CD4-positive, alpha-beta T cell treated with Interleukin-4 for 4 hours (primary cell): ENCODE measurements at regions not wholly inside any gene's neighbourhood (a gene's known extent, or its start where the extent isn't known, plus 50 kb on each side); places are given as distances from the start of the nearest gene placed in this dataset.

Experiments used
- DNase-seq: peaks from one replicate; pipeline ENCODE4 v3.0.0-alpha.2; 2020

DNA sequence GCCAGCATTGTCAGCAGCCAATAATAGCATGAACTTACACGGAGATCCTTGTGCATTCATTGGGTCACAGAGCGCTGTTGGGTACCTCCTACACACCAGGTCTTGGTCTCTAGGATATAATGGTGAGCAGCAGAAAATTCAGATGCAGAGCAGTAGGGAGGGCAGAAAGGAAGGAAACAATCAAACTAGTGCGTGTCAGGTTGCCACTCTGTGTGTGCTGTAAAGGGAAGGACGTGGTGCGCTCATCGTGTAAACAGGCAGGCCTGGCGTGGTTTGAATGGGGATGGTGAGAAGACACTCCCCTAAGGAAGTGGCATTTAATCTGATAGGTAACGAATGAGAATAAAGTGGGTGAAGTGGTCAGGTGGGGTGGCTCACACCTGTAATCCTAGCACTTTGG lies 336.4 kb downstream of the CDH26 start:
- DNase-seq = no peak

DNA sequence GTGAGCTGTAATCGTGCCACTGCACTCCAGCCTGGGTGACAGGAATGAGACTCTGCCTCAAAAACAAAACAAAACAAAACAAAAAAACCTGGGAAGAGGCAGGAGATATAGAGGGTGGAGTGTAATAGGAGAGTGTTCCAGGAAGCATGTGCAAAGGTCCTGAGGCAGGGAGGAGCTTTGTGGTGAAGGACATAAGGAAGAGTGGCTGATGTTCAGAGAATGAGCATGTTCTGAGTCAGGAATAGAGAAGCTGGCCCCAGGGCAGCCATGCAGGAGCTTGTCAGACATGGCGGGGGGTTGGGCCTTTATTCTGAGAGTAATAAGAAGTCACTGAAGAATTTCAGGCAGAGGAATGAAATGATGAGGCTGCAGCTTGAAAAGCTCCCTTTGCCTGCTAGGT lies 337.0 kb downstream of the CDH26 start:
- DNase-seq = no peak

DNA sequence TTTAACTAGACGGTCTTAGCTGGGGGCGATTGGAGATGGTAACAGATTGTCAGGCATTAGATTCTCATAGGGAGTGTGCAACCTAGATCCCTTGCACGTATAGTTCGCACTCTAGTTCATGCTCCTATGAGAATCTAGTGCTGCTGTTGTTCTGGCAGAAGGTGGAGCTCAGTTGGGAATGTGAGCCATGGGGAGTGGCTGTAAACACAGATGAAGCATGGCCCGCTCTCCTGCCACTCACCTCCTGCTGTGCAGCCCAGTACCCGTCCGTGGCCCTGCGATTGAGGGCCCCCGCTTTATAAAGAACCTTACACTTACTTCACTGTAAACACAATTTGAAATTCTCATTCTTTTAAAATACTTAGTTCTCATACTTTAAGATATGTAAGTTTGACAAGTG lies 339.4 kb downstream of the CDH26 start:
- DNase-seq = no peak

DNA sequence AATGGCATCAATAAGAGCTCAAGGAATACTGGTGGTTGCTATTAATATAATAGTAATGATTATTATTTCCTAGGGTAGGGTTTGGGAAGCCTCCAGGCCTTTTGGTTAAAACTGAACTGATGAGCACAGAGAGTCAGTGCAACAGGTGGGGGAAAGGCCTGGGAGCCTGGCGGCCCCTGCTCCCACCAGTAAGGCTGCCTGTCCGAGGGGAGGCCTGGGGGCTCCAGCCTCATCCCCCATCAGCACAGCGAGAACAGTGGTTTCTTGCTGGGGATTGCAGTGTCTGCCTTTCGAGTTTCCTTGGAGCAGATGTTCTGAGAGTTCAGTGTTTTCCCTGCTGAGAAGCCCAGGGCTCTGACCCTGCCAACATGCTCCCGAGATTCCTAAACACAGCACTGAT lies 340.4 kb downstream of the CDH26 start:
- no peak for DNase-seq

DNA sequence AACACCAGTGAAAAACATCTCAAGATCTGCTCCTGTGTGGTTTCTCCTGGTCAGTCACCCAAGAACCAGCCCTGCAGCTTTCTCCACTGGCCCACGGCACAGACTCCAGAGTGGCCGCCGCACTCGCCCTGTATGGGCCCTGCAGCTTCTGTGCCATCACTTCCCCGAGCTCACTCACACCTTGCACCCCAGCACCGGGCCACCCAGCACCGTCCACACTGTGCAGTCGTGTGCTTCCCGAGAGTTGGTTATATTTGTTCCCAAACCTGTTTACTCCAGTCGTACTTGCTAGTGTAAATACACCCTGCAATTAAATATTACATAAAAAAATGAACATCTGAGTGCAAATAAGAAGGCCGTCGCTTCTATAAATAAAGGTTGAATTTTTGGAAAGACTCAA lies 341.7 kb downstream of the CDH26 start:
- no peak for DNase-seq

DNA sequence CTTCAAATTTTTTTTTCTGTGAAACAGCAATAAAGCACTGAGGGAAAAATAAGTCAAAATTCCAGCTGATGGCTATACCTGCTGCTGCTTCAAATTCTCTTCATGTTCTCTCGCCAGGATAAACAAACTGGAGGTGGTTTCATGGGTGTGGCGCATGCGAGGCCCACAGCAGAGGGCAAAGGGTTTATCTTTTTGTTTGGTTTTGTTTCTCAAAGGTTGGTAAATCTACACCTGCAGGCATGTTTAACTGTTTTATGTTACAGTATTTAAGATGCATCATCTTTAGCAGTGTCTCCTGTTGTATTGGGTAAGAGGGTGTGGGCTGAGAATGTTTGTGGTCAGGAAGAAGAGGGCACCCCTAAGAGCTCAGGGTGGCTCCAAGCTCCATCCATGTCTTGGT lies 342.2 kb downstream of the CDH26 start:
- no peak for DNase-seq

DNA sequence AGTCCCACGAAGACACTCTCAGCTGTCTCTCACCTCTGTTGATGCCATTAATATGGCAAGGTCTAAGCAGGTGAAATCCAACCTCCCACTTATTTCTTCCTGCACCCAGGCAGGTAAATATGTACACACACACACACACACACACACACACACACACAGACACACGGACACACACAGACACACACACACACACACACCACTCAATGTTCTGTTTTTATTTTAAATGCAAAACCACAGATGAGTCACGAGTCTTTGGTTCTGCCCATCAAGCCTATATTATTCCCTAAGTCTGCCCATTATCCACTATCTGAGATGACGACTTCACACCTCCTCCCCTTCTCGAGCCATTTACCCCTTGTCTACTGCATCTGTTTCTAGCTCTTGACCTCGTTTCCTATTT lies 344.7 kb downstream of the CDH26 start:
- no peak for DNase-seq

DNA sequence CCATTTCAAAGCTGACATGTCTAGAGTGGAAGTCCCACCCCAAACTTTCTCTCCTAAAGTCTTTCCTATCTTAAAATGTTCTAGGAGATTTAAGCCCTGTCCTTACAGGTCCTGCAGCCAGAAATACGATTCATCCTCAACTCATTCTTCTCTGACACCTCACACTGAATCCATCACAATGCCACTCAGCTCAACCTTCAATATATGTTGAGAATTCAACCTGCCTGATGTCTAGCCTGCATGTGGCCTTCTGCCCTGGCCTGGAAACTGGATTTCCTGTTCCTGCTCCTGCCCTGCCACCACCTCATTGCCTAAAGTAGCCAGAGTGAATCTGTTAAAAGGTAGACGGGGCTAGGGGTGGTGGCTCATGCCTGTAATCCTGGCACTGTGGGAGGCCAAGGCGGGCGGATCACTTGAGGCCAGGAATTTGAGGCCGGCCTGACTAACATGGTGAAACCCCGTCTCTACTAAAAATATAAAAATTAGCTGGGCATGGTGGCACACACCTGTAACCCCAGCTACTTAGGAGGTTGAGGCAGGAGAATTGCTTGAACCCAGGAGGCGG lies 345.9 kb downstream of the CDH26 start:
- no peak for DNase-seq

DNA sequence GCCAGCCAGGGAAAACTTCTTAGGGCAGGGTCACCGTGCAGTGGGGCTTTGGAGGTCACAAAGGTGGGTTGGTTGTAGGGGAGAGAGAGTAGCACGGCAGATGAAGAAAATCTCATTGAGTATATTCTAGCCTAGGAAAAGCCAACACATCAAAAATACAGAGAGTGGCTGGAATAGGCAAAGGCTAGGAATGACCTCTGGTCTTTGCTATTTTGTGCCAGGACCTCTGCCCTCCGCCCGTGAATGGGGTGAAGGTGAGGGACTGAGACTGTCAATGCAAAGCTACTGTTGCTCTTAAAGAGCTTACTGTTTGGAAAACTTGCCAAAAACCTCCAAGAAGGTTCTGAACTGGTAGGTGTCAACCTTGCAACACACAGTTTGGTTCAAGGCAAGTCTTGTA lies 346.7 kb downstream of the CDH26 start:
- DNase-seq = no peak

DNA sequence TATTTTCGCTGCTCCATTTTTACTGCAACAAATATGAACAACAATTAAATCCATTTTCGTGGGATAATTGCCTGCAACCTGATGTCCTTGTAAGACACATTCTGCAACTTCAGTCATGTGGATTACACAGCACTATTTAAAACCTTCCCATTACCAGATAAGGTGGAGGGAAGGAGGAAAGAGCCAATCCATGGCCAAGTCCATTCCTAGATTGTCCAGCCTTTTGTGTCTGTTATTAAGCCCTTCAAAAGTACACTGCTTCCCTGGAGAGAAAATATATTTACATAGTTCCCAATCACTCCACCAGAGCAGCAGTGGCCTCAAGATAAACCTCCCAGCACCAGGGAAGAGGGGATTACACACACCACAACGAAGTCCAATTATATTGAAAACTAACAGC lies 347.9 kb downstream of the CDH26 start:
- no peak for DNase-seq

DNA sequence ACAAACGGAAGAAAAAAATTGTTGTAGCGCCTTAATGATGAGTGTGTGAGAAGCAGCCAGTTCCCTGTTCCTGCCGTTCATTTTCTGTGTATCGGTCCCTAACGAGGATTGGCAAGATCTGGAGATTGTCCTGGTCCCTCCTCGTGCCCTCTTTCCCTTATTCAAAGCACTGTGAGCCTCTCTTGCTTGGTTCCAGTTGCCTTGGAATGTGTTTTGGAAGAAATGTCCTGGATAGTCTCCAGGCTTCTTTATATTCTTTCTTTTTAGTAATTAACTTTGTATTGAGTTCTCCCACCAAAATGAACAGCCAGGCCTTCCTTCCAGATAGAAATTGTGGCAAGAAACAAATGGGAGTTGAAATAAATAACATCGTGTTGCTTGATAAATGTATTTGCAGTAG lies 348.3 kb downstream of the CDH26 start:
- no peak for DNase-seq

DNA sequence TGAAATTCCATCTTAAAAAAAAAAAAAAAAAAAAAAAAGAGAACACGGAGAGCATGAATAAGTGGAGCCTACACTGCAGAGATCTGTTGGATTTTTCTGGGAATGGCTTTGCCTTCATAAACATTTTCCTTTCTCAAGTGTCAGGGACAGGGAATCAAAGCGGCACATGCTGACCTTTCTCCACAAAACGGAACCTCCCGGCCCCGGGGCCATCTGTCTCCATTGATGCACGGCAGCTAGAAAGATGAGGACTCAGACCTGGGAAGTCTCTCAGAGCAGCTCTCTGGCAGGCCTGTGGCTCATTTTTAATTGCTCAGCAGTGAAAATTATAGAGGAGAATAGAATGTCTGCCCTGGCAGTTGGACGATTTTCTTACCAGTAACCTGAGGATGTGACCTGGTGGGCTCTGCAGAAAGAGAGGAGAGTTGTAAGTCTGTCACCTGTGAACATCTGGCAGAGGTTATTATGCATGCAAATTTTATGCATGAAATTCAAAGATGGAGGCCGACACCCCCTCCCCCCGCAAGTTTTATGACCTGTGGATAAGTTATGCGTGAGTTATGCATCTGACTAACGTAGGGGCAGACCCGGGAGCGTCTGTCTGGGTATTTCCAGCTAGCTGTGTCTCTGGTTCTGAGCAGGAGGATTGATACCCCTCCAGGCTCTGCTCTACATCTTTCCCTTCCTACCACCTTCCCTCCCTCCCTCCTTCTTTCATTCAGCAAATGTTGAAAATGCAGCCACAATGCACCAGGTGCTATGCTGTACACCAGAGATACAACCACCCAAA lies 352.5 kb downstream of the CDH26 start:
- DNase-seq = no peak

DNA sequence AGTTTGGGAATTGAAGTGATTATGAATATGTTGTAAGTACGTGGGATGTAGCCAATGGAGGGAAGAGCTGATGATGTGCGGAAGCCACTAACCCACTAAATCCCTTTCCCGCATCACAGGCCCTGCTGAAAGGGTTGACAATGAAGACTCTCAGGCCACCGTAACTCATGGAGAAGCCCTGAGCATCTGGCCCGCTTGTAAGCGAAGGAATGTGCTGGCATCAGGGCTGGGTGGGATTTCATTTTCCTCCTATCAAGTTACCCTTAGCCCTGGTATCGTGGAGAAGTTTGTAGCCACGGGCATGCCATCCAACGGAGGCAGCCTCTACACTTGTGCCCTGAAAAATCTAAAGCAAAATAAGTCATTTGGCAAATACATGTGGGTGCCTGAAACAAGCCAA lies 355.0 kb downstream of the CDH26 start:
- no peak for DNase-seq

DNA sequence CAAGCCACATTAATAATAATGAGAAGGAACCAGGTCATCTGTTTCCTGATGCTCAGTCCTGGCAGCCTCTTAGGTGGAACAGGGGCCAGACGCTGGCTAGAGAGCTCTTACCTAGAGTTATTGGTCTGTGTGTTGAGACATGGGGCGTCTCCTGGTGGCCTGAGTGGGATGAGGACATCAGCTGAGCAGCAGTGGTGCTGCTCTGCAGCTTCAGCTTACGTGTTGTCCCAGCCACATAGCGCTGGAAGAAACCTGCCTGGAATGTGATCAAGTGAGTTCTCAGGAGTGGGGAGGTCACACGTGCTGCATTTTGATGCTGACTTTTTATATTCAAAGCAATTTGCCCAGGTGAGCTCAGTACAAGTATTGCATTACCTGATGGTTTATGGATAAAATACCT lies 355.4 kb downstream of the CDH26 start:
- no peak for DNase-seq

DNA sequence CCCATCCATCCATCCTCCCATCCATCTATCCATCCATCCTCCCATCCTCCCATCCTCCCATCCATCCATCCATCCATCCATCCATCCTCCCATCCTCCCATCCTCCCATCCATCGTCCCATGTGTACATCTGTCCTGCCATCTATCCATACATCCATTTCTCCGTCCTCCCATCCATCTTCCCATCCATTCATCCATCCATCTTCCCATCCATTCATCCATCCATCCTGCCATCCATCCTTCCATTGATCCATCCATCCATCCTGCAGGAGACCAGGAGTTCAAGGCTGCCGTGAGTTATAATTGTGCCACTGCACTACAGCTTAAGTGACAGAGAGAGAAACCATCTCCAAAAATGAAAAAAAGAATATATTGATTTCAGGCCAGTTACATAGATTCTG lies 356.5 kb downstream of the CDH26 start:
- DNase-seq = no peak

DNA sequence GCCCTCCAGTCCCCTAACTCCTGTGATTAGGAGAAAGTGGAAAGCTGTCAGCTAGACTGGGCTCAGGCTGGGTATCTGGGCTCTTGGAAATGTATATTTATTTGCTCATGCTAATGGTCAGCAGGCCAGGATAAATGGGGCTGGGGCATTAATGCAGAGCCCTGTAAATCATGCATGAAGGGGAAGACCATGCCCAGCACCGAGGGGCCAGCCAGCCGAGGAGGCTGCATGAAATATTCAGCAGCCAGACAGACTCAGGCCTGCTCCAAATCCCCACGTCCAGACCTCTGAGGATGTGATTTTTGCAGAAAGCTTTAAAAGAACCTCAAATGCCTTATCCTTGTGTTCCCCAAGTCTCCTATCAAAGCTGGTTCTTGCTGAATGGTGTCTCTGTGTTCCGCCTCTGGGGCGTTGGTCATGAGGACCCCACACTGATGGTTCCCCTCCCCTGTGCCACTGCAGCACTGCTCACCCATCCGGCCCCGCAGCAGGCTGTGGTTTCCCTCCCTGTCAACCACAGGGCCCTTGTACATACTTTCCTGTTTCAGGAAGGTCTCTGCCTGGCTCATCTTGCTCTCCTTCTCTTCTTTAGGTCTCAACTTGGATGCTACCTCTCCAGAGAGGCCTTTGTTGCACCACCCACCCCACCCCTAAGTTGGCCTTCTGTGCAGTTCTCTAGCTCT lies 358.4 kb downstream of the CDH26 start:
- no peak for DNase-seq

DNA sequence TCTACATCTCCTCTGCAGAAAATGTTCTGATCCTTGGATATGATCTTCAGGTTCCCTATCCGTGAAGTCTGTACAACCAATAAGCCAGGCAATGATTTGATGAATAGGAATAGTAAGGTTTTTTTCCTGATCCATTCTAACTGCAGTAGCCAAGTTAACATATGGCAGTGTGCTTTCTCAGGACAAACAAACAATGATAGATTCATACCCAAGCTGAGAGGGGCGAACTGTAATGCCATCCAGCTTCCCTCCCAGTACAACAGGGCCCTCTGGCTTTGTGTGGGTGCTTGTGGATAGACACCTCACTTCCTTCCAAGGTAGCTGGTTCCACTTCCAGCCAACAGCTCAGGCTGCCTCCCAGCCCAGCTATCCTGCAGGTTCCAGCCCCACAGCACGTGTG lies 359.2 kb downstream of the CDH26 start:
- no peak for DNase-seq

DNA sequence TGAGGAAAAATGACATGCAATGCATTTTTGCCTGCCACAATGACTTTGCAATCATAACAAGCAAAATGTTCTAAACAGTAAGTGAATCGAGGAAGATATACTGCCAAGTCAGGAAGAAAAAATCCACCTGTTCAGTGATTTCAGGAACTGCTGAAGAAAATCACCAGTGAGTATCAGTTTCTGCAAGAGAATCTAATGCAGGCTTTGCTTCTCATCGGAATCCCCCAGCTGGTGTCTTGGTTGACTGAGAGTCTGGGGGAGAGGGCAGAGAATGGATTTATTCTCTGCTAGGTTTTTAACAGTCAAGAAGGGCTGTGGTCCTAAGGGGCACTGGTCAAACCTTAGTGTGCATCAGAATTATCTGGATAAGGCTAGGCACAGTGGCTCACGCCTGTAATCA lies 363.4 kb downstream of the CDH26 start:
- DNase-seq = no peak

DNA sequence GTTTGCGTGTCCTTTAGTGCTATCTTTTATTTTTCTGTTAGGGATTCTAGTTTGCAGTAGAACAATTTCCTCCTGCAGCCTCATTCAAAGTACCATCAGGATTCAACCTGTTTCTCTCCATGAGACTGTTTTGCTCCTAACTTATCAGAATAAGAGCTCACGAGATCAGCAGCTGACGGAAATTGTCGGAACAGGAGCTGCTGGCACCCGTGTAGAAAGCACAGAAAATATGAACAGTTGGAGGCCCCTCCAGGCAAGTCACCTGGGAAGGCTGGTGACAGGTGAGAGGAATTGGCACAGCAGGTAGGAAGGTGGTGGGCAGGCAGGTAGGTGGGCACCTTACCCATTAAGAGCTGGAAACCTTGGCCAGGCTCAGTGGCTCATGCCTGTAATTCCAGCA lies 368.6 kb downstream of the CDH26 start:
- no peak for DNase-seq

DNA sequence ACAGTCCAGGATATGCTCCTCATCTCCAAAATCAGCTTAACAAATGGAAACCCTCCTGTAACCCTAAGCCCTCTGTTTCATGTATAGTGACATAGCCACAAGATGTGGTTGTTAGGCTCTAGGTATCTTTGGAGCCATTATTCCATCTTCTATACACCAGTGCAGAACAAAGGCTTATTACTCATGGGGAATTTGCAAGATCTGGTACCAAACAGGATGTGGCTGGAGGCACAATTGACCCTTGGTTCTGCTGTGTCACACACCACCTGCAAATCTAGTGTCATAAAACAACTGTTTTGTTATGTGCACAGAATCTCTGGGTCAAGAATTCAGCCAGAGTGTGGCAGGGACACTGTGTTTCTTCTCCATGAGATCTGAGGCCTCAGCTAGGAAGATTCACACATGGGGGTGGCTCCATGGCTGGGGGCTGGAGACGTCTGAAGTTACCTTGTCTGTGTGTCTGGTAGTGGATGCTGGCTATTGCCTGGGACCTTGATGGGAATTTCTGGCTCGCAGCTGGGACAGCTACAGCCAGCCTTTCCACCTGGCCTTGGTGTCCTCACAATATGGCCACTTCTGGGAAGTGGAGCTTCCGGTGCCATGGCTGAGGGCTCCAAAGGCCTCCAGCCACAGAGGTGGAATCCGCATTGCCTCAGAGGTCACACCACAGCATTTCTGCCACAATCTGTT lies 369.9 kb downstream of the CDH26 start:
- DNase-seq = no peak

DNA sequence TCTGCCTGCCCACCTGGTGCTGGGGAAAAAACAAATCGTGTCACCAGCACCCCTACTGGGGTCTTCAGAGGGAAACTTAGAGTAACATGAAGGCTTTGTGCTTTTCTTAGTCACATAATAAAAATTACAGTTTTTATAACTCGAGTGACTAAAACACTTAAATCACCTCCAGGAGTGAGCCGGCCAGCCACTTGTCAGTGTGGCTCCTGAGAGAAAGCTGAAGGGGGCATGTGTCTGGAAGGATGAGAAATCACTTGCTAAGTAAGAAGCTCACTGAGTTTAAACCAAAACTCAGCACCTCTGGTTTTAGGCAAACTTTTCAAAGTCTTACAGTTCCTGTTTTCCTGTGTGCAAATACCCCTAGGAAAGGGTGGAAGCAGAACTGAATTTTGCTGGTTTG lies 372.2 kb downstream of the CDH26 start:
- no peak for DNase-seq

DNA sequence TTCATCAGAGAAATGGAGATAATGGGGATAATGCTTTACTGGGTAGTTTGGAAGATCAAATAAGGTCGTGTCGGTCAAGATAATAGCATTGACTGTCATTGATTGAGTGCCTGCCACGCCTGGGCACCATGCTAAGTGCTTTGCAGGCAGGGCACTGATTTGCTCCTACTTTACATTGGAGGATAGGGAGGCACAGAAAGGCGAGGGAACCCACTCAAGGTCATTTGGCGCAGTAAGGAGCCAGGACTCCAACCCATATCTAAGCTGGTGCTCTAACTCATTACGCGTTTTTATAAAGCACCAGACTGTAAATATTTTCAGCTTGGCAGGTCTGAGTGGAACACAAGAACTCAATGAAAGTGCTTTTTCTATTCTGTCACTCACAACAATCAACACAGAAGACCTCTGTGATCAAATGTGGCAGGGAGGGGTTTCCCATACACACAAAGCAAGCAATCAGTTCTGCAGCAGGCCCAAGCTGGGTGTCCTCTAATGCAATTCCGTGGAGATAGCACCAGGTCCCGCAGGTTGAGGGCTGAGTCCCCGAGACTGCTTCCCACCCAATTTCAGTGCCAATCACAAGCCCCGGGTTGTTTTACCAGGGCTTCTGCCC lies 373.6 kb downstream of the CDH26 start:
- DNase-seq = no peak

DNA sequence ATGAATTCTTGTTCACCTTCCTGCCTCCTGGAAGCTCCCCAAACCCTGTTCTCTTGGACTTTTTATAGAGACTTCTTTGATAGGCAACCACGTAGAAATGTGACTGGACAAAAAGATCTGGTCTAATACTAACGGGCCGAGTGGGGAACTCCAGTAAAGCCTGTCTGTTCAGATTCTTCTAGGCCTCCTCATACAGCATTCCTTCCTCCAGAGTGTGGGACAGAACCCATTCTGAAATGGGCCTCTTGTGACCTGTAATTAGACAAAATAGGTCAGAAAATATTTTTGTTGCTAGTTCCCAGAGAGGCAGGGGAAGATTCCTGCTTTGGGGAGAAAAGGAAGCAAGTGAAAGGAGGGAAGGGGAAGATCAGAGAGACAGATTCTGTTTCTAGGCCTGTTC lies 374.3 kb downstream of the CDH26 start:
- DNase-seq = no peak

DNA sequence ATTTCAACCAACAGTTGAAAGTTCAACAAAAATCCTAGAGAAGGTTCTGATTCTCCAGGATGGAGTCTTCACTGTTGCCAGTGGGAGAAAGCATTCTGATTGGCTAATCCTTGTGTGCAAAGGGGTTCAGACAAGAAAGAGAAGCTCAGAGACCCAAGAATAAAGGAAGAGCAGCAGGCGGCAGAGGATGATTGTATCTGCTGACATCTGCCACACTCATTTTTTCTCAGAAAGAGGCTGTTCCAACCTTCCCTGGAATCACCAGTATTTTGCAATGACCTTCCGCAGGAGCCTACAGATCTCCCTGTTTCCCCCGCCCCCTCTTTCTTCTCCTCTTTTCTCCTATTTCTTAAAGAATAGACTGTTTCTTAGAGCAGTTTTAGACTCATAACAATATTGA lies 376.7 kb downstream of the CDH26 start:
- DNase-seq = no peak
